A673 (cell line): ENCODE measurements at regions not wholly inside any gene's neighbourhood (a gene's known extent, or its start where the extent isn't known, plus 50 kb on each side); places are given as distances from the start of the nearest gene placed in this dataset.

ENCODE experiments used
- BruUV-seq: library from RNA; stranded (reverse); fragments of 400-500 nt; replicated peaks from 2 replicates; lab custom pipeline; 2021; lab: Mats Ljungman, UMichigan
- CTCF ChIA-PET: fragments of 300-600 bp; sonication (Branson Sonifier 250); formaldehyde crosslinking; loops from one replicate; lab custom pipeline; 2022; ENCODE audit warnings: antibody characterized with exemption; lab: Charles Lee
- POLR2A ChIA-PET: fragments of 300-600 bp; sonication (Branson Sonifier 250); formaldehyde crosslinking; loops from one replicate; lab custom pipeline; 2022; ENCODE audit warnings: antibody characterized with exemption; ENCODE audit not compliant: low non-redundant PET; lab: Charles Lee
- DNase-seq: peaks from one replicate; pipeline ENCODE4 v3.0.0-alpha.2; 2015; ENCODE audit warnings: low spot score
- H3K27ac ChIP-seq: fragments of 200-600 bp; sonication (generic); 2 replicates; pipeline ENCODE4 v1.5.1; 2016; ENCODE audit warnings: mixed run types, low read depth, mild to moderate bottlenecking, mixed read lengths, antibody characterized with exemption, low read length; ENCODE audit not compliant: poor library complexity, severe bottlenecking
- H3K27me3 ChIP-seq: fragments of 200-600 bp; sonication (generic); replicated peaks from 2 replicates; pipeline ENCODE4 v1.6.1; 2017; ENCODE audit warnings: mixed run types, low read depth, mild to moderate bottlenecking, mixed read lengths, antibody characterized with exemption, low read length; ENCODE audit not compliant: insufficient read depth, poor library complexity
- H3K36me3 ChIP-seq: fragments of 200-600 bp; sonication (generic); 2 replicates; pipeline ENCODE4 v1.6.1; 2016; ENCODE audit warnings: mixed run types, mild to moderate bottlenecking, mixed read lengths, antibody characterized with exemption, low read length; ENCODE audit not compliant: insufficient read depth, poor library complexity, severe bottlenecking
- H3K4me1 ChIP-seq: fragments of 200-600 bp; sonication (generic); 2 replicates; pipeline ENCODE4 v1.6.1; 2017; ENCODE audit warnings: mixed run types, mild to moderate bottlenecking, mixed read lengths, antibody characterized with exemption, low read length; ENCODE audit not compliant: insufficient read depth, poor library complexity, severe bottlenecking
- H3K4me3 ChIP-seq: fragments of 200-600 bp; sonication (generic); 2 replicates; pipeline ENCODE4 v1.5.1; 2016; ENCODE audit warnings: low read depth, mixed run types, mild to moderate bottlenecking, mixed read lengths, low read length; ENCODE audit not compliant: poor library complexity, severe bottlenecking
- H3K9me3 ChIP-seq: fragments of 200-600 bp; sonication (generic); 2 replicates; pipeline ENCODE4 v1.6.1; 2016; ENCODE audit warnings: mixed run types, low read depth, mild to moderate bottlenecking, mixed read lengths, antibody characterized with exemption, low read length; ENCODE audit not compliant: poor library complexity, severe bottlenecking
- CTCF ChIP-seq: fragments of 300-800, 200-600 bp; sonication (generic); conservative IDR thresholded peaks from 2 replicates; pipeline ENCODE4 v1.5.1; 2017; ENCODE audit warnings: low read depth, mild to moderate bottlenecking, antibody characterized with exemption, low read length, moderate library complexity, mixed read lengths
- EZH2 ChIP-seq: fragments of 200-600 bp; sonication (generic); IDR thresholded peaks from 2 replicates; pipeline ENCODE4 v1.6.1; 2017; ENCODE audit warnings: borderline replicate concordance, low read depth, mild to moderate bottlenecking, mixed read lengths, antibody characterized with exemption, low read length; ENCODE audit not compliant: poor library complexity, severe bottlenecking
- intact Hi-C: fragments of 100-400 bp; cut with micrococcal nuclease; formaldehyde crosslinking; loops from one replicate; pipeline ENCODE4 v1.10.0; 2022; ENCODE audit not compliant: unreplicated experiment

- Histone ChIP-seq H3K9me3 (no peaks in the 10 kb centered on the region), H3K36me3 (no peaks in the 10 kb centered on the region), H3K27me3 (no peaks in the 10 kb centered on the region), H3K4me1 (peaks cover 8% of the 10 kb centered on the region), H3K27ac (no peak overlapping the region), H3K4me3 (no peak overlapping the region)
- DNase-seq, result no peak
- no TSS peak for BruUV-seq
- ChIA-PET POLR2A (no interaction called here), CTCF (interaction anchor here (0.6 kb wide), 1 partner anchor 112 kb away, joined by 5 read pairs; no protein-coding TSS in a partner anchor)
- intact Hi-C loops, result no loop called here
- TF ChIP-seq EZH2 (no peak), CTCF (no peak)
These were observed 76.5 kb upstream of the ADRB1 start for GRCh38 chr10:113967126-113967525.

- Histone ChIP-seq H3K27ac (no peak overlapping the region), H3K4me3 (no peak overlapping the region), H3K27me3 (no peaks in the 10 kb centered on the region), H3K36me3 (no peaks in the 10 kb centered on the region), H3K4me1 (peaks cover 8% of the 10 kb centered on the region), H3K9me3 (no peaks in the 10 kb centered on the region)
- no peak for TF ChIP-seq EZH2
- no peak for TF ChIP-seq CTCF
- POLR2A ChIA-PET, result no interaction called here
- CTCF ChIA-PET, result no interaction called here
- no peak for DNase-seq
- intact Hi-C loops, result no loop called here
- BruUV-seq, result no TSS peak
These were observed 73.0 kb upstream of the ADRB1 start for GRCh38 chr10:113970641-113971040.

GRCh38 chr10:113971349-113971973 is 72.2 kb upstream of the ADRB1 start:
- Histone ChIP-seq H3K4me3 (no peak overlapping the region), H3K27me3 (no peaks in the 10 kb centered on the region), H3K4me1 (peaks cover 8% of the 10 kb centered on the region), H3K36me3 (no peaks in the 10 kb centered on the region), H3K9me3 (no peaks in the 10 kb centered on the region), H3K27ac (no peak overlapping the region)
- no peak for TF ChIP-seq EZH2
- TF ChIP-seq CTCF, result no peak
- no TSS peak for BruUV-seq
- intact Hi-C loops, result no loop called here
- POLR2A ChIA-PET, result no interaction called here
- no peak for DNase-seq
- CTCF ChIA-PET, result interaction anchor here (0.7 kb wide), 1 partner anchor 79 kb away, joined by 3 read pairs; no protein-coding TSS in a partner anchor
